Pancreas (tissue), 10 donors: ENCODE measurements at regions not wholly inside any gene's neighbourhood (a gene's known extent, or its start where the extent isn't known, plus 50 kb on each side); places are given as distances from the start of the nearest gene placed in this dataset.

ENCODE experiments used
- ATAC-seq, 4 donors: fragments of 200-7000 bp; cut with Tn5 transposase; one replicate each; pipeline versions ENCODE4 v1.8.0 to v1.9.1; 2020; ENCODE audit warnings: mild to moderate bottlenecking in 4 of 4, moderate library complexity in 4 of 4
- DNase-seq, 6 donors: peaks; one replicate each; pipeline ENCODE4 v3.0.0-alpha.2; 2020
- FAIRE-seq: peaks from 2 replicates; lab custom pipeline; 2012; peaks lifted over from hg19 to GRCh38; lab: Jason Lieb, UNC
- H3K27ac ChIP-seq, 4 donors: fragments of 200-600 bp; sonication (generic); 1 replicate in 3 of 4; 2 replicates in 1 of 4; pipeline versions ENCODE4 v1.5.0 to v1.8.0; 2020
- H3K27me3 ChIP-seq, 4 donors: fragments of 200-600 bp; one replicate each; pipeline ENCODE4 v1.8.0; 2021
- H3K36me3 ChIP-seq, 3 donors: fragments of 200-600 bp; sonication (generic) in 1 of 3; one replicate each; pipeline versions ENCODE4 v1.5.0 to v1.8.0; 2020 to 2021
- H3K4me1 ChIP-seq, 3 donors: fragments of 200-600 bp; one replicate each; pipeline ENCODE4 v1.8.0; 2021
- H3K4me3 ChIP-seq, 4 donors: fragments of 200-600 bp; sonication (generic) in 2 of 4; one replicate each; pipeline versions ENCODE4 v1.5.0 to v1.8.0; 2020 to 2021
- H3K9me3 ChIP-seq, 4 donors: fragments of 200-600 bp; one replicate each; pipeline ENCODE4 v1.8.0; 2021
- CTCF ChIP-seq, 4 donors: fragments of 200-600 bp; sonication (generic) in 3 of 4; IDR thresholded peaks; one replicate each; pipeline versions ENCODE4 v1.5.0 to v1.8.0; 2021; ENCODE audit warnings: antibody characterized with exemption in 4 of 4
- WGBS, 2 donors: extraction: QIAGEN DNeasy Blood & Tissue Kit; methylation state at CpG; one replicate each; pipeline ENCODE4 v1.1.7; 2013; 5-methylcytosine and 5-hydroxymethylcytosine counted together
- intact Hi-C, 3 donors: fragments of 100-400 bp; cut with DNase I; formaldehyde crosslinking; loops; one replicate each; pipeline versions ENCODE4 v1.11.1 to v1.14.2; 2022
- donor health status: healthy with polysubstance abuse.
- donor health status: DM: no; HTN: no; CAD: no; lungs with moderate emphysema.
- donor health status: DM: no; HTN: no; CAD: no.
- donor health status: control.
- donor health status: control.
- donor health status: Bipolar disorder and iron deficiency.
- donor health status: DM: yes; HTN: yes; CAD: no.
- donor health status: DM: no; HTN: no; CAD: no.
- donor health status: DM: no; HTN: no; CAD: no.
- donor health status: DM: yes; HTN: yes; CAD: no.

GRCh38 chrX:66902081-66902480 is 263.2 kb upstream of the EDA2R start:
- no peak for FAIRE-seq
- intact Hi-C loops: no loop called here
- Histone ChIP-seq H3K36me3 (no peaks in the 10 kb centered on the region), H3K4me1 (no peaks in the 10 kb centered on the region), H3K27me3 (peaks cover 0 to 2% (median 0%) of the 10 kb centered on the region in 4 donors), H3K27ac (no peak overlapping the region), H3K4me3 (no peak overlapping the region), H3K9me3 (no peaks in the 10 kb centered on the region)
- TF ChIP-seq CTCF (IDR thresholded peaks at IDR 0.05): no peak
- no peak for ATAC-seq
- no peak for DNase-seq
- WGBS, 2 donors: 25 to 35% methylated on average over 4 of the region's 4 CpGs

DNA sequence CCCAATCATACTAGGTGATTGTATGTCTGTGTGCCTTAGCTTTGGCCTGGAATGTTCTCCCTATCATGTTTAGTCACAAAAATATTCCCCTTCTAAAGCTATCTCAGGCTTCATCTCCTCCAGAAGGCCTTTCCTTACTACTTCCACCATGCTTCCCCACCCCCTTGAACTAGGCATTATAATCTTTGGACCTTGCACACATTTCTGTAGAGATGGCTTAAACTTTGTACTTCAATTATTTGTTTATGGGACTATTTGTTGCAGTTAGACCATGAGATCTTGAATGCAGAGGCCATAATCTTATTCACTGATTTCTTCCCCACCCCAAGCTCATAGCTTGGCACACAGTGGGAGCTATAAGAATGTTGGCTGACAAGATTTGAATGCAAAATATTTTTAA is 262.0 kb upstream of the EDA2R start:
- peaks cover 0 to 2% (median 0%) of the 10 kb centered on the region in 4 donors for H3K27me3 ChIP-seq
- no peaks in the 10 kb centered on the region for H3K4me1 ChIP-seq
- DNase-seq (no peak), ATAC-seq (no peak), FAIRE-seq (no peak)
- intact Hi-C loops: no loop called here
- TF ChIP-seq CTCF (IDR thresholded peaks at IDR 0.05): no peak
- H3K9me3 ChIP-seq: no peaks in the 10 kb centered on the region
- no peak overlapping the region for H3K4me3 ChIP-seq
- no peak overlapping the region for H3K27ac ChIP-seq
- H3K36me3 ChIP-seq: no peaks in the 10 kb centered on the region

- Histone ChIP-seq H3K27me3 (peaks cover 0 to 4% (median 0%) of the 10 kb centered on the region in 4 donors), H3K27ac (no peak overlapping the region), H3K36me3 (no peaks in the 10 kb centered on the region), H3K9me3 (no peaks in the 10 kb centered on the region), H3K4me3 (no peak overlapping the region), H3K4me1 (no peaks in the 10 kb centered on the region)
- FAIRE-seq (no peak), DNase-seq (no peak), ATAC-seq (no peak)
- WGBS, 2 donors: 46 to 56% methylated on average over 2 of the region's 2 CpGs
- no peak for TF ChIP-seq CTCF (IDR thresholded peaks at IDR 0.05)
- intact Hi-C loops: no loop called here
Observed at GRCh38 chrX:66892004-66892403, 253.1 kb upstream of the EDA2R start.

GRCh38 chrX:66889418-66889817 is 250.5 kb upstream of the EDA2R start:
- Histone ChIP-seq H3K27ac (no peak overlapping the region), H3K36me3 (no peaks in the 10 kb centered on the region), H3K27me3 (peaks cover 0 to 10% (median 0%) of the 10 kb centered on the region in 4 donors), H3K9me3 (no peaks in the 10 kb centered on the region), H3K4me1 (no peaks in the 10 kb centered on the region), H3K4me3 (no peak overlapping the region)
- intact Hi-C loops: no loop called here
- no peak for ATAC-seq
- 69 to 80% methylated on average over 2 of the region's 2 CpGs for WGBS, 2 donors
- DNase-seq: no peak
- no peak for FAIRE-seq
- TF ChIP-seq CTCF (IDR thresholded peaks at IDR 0.05): no peak

GRCh38 chrX:66882101-66882500 is 243.2 kb upstream of the EDA2R start:
- FAIRE-seq: no peak
- no peak for DNase-seq
- no peaks in the 10 kb centered on the region for H3K9me3 ChIP-seq
- peaks cover 0 to 11% (median 0%) of the 10 kb centered on the region in 4 donors for H3K27me3 ChIP-seq
- H3K4me3 ChIP-seq: no peak overlapping the region
- no peak for TF ChIP-seq CTCF (IDR thresholded peaks at IDR 0.05)
- H3K4me1 ChIP-seq: no peaks in the 10 kb centered on the region
- H3K36me3 ChIP-seq: no peaks in the 10 kb centered on the region
- H3K27ac ChIP-seq: no peak overlapping the region
- ATAC-seq: no peak
- intact Hi-C loops: no loop called here
- WGBS, 2 donors: 53 to 83% methylated on average over 2 of the region's 2 CpGs
